Fibroblast of skin of left biceps (primary cell): ENCODE measurements at regions not wholly inside any gene's neighbourhood (a gene's known extent, or its start where the extent isn't known, plus 50 kb on each side); places are given as distances from the start of the nearest gene placed in this dataset.
A peak's percentile ranks its signal among the peaks of the same experiment; 100 is the strongest.

Experiments
- DNase-seq, 2 experiments: peaks; one replicate each; pipeline ENCODE4 v3.0.0-alpha.2; 2013; ENCODE audit warnings: low read depth in 2 of 2

DNA sequence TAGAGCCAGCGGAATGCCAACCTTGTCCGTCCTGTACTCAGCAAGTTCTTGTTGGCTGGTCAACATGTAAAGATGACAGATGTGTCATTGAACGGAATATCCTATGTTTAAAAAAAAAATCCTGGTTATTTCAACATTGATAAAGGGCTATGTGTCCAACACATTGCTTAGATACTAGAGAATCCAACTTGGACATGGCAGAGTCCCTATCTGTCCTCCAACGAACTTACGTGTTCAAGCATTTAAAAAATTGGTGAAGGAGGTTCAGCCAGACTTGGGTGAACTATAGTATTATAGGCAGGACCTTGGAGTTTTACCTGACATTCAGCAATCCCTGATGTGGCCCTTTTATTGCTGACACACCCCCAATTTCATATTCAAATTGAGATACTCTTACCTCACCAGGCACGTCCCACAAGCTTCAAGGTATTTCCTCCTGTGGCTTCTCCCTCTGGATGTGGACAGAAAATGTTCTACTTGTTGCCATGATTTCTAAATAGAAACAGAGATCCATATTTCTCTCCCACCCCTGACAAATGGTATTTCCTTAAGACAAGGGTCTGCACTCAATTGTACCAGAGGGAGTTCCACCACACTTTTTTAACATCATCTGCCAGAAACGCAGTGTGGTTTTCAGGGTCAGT, 207.7 kb upstream of the TPM1 start:
- no peak for DNase-seq

DNA sequence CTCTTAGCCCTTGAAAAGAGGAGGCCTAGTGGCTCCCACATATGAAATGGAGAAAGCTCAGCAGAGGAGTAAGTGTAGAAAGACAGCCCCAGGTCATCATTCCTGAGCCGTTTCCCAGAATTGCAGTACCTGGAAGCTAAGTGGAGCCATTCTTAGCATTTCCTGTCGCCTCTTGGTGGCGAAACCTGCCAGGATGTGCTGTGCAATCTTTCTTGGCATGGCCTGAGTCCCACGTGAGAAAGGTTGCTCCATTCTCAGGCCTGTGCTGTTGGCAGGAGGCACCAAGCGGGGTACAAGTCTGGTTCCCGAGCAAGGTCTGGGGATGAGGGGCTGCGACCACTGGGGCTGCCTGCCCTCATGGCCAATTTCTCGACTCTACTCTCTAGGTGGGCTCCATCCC, 207.2 kb upstream of the TPM1 start:
- no peak for DNase-seq

DNA sequence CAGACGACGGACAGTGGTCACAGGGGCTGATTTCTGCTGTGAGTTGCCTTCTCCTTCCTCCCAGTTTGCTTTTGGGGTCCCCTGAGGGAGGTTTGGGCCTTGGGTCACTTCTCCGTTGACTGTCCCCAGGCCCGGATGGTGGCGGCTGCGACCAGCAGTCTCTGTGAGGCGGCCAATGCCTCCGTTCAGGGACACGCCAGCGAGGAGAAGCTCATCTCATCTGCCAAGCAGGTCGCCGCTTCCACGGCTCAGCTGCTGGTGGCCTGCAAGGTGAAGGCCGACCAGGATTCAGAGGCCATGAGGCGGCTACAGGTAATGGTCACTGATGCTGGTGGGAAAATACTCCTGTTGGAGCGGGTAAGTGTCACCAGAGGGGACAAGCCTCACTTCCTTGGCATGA, 206.8 kb upstream of the TPM1 start:
- no peak for DNase-seq

DNA sequence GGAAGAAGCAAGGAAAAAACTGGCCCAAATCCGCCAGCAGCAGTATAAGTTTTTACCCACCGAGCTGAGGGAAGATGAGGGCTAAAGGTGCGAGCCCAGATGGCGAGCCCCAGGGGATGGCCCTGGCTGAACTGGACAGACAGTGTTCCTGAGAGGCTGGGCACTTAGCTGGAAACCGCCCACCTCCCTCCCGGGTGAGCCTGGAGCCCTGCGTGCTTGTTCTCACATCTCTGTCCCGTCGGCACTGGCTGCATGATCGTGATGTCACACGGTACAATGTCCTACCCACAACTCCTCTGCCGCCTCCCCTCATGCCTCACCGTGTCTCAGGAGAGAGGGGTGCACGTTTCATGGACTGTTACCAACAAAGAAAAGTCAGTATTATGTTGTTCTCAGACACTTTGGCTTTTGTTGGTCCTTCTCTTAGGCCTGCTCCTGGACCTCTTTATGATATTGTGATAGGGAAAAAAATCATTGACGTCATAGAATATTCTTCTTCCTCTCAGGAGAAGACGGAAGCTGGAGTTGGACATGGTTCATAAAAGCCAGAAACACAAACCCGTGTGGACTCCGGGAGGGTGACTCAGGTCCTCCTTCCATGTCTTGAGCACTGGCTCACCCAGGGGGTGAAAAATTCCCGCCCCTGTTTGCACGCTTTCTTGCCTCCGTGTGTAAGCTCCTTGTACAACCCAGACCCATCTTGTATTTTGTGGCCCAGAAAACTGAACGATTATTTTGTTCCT, 201.8 kb upstream of the TPM1 start:
- DNase-seq: no peak

DNA sequence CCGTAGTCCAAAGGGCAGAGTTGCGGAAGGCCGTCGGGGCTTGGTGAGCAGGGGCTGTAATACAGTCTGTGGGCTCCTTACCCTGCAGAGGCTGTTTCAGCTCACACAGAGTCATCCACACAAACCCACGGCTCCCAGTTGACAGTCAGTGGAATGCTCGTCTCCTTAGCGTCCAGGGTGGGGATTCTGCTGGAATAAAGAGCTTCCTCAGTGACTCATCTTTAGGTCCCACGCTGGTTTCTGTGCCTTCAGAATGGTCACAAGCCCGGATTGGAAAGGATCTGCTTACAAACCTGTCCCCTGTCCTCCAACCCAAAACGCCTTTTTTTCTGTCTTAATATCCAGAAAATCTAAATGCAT, 201.3 kb upstream of the TPM1 start:
- DNase-seq: no peak

DNA sequence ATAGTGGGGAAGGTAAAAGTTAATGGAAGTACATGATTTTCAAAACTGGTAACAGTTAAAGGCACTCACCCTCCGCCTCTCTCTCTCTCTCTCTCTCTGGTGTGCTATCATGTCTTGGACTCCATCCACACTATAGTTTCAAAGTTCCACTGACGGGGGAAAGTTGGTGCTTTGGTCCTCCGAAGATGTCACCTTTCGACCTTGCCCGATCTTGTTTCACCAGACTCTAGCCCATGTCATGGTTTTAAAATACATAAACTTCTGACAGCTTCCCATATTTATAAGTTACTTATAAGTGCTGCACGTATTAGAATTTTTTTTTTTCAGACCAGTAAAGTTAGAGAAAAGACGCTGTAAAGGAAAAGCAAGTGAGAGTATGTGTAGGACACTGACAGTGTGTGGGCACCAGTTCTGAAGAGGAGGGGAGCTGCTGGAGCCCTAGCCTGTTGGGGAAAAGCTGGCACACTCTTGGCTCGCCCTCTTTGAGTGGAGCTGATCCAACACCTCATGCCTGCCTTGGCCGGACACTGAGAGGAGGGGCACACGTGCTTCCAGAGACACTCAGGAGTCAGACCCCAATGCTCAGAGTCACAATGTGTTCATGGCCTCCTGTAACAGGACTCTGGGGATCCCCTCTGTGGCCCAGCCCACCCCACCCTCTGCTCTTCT, 200.5 kb upstream of the TPM1 start:
- no peak for DNase-seq

DNA sequence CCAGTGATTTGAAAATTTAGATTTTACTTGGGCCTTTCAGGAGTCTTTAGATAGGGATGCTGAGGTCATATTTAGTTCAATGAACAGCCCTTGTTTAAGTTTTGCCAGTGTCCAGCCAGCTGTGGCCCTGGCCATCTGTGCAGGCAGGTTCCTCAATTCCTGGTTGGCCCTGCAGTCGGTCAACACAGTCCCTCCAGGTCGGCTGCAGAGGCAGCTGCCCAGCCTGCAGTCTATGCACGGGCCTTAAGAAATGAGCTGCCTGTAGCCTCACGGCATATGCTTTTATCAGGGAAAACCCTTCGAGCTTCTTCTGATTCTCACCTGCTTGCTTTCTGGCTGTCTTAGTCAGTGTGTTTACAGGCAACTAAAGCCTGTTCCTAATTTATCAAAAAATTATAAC, 199.2 kb upstream of the TPM1 start:
- DNase-seq: no peak

DNA sequence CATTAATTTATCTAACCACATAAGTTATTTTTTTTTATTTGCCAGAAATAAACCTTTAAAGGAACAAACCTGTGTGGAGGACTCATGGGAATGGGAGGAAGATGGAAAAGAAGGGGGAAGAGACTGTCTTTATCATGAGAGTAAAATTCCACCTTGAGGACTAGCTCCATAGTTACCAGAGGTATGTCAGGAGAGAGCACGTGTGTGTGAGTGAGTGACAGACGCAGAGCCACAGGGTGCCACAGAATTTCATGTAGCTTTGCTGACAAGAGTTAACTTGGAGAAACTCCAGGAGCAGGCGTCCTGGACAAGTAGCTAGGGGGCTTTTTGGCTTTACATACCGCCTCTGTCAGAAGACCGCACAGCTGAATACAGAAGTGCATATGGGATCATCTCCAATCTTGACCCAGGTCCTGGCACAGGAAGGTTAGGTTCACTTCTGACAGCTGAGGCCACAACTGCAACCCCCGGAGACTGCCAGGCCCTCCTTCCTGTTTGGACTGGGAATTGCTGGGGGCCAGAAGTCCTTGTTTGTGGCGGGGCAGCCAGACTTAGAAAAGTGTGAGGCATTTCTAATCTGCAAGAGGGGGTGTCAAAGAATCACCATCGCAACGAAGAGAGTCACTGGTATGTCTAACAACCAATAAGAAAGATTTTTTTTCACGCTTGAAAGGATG, 197.8 kb upstream of the TPM1 start:
- DNase-seq: no peak

DNA sequence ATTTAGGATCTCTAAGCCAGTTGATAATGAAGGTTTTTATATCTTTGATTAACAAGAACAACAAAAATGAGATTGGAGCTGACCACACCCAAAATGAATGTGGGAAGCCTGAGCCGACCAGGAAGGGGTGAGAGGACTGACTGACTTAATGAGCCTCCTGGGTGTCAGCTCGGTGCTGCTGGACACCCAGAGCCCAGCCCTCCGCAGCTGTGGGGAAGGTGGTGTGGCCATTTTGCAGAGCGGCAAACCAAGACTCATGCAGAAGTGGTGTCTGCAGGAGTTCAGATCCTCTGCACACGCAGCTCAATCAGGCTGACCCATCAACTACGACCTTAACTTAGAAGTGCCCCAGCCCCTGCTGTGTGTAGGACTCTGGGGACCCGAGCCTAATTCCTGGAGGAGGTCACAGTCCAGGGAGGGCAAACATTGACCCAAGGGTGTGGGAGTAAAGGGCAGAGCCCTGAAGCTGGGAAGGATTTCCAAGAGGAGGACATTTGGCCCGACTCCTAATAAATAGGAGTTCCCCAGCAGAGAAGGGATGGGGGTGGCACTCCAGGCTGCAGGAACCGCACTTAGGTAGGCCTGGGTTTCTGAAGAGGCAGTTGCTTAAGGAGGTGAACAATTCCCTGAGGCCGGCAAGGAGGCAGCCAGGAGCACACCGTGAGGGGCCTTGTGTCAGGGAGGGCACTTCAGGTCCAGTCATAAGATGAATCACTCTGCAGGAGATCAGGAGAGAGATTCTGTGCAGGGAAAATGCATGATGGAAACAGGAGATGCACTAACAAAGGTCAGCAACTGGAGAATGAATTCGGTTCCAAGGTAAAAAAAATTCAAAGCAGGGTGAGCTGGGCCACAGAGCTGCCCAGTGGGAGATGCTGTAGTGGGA, 197.1 kb upstream of the TPM1 start:
- DNase-seq: no peak

DNA sequence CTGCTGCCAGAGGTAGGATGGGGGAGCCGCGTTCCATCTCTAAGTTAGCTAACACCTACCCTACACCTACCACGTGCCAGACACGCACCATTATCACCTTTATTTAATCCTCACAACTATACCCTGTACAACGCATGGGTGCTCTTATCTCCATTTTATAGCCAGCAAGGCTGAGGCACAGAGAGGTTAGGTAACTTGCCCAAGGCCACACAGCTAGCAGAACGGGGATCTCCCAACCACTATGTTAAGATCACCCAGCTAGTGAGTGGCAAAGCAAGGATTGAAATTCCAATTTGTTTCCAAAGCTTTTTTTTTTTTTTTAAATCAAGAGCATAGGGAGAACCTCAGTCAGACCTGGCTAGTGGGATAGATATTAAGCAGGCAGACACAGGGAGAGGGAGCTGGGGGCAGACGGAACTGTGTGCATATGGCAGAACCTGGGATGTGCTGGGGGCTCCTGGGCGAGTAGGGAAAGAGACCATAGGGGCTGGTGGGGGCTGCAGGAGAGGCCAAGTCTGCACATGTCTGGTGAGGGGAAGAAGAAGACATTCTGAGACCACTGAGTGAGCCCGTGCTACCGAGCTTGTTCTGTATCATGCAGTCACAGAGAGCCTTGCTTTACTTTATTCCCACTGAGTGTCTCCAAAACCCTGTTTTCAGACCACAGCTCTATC, 196.3 kb upstream of the TPM1 start:
- no peak for DNase-seq

DNA sequence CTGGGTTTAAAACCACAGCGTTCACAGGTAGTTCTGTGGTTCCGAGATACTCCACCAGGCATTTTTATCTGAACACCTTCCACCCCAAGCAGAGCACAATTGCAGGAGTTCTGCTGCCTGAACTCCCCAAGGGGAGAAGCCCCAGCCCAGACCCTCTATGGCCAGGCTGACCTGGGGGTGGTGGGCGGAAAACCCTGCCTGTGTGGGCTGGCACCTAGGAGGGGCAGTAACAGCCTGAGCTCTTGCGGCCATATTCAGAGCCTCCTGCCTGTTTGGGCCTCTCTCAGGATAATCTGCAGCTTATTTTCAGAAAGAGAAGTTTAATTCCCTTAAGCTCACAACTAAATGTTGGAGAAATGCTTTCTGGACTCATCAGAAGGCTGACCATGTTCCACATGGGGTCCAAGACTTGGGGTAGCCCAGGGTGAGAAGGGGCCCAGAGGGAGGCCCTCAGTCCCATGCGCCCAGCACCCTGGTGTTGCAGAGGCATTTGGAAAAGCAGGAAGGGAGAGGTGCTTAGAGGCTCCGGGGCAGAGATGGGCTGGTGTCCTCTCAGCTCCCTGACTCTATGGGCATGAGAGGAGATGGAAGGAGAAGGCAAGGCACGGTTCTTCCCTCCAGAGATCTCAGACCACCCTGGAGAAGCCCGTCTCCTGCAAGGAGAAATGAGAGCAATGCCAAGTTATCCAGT, 195.6 kb upstream of the TPM1 start:
- no peak for DNase-seq

DNA sequence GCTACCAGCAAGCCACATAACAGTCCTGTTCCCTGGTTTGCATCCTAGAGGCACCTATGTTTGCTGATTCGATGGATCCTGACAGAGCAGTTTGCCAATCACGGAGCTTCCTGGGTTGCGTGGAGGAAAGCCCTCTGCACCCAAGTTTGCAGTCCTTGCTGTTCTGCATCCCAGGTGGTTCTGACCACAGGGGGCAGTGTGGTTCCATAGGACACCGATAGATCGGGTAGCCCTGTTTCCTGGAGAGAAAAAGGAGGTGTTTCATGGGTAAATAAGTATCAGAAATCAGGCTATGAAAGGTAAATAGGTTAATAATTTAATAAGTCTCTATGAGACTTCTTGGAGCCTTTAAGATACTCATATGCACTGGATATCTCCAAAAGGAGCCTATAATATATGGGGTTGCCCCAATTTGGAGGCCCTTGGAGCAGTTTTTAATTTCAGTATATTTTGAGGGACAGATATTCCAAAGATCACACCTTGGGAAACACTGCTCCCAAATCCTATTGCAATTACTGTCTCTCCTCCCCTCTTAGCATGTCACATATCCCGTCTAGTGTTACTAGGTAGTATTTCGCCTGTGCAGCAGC, 194.6 kb upstream of the TPM1 start:
- no peak for DNase-seq

DNA sequence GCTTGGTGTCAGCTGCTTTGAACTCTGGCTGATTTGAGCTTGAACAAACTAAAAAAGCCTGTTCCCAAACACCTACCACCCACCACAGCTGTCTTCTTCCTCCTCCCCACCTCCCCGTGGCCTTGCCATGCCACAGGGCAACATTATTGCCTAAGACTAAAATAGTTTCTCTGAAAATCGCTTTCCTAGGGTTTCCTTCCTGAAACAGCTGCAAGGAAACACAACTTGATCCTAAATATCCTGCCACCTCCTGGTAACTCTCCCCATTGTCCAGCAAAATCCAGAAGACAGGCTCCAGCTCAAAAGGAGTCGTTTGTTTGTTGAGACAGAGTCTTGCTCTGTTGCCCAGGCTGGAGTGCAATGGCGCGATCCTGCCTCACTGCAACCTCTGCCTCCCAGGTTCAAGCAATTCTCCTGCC, 193.9 kb upstream of the TPM1 start:
- no peak for DNase-seq

DNA sequence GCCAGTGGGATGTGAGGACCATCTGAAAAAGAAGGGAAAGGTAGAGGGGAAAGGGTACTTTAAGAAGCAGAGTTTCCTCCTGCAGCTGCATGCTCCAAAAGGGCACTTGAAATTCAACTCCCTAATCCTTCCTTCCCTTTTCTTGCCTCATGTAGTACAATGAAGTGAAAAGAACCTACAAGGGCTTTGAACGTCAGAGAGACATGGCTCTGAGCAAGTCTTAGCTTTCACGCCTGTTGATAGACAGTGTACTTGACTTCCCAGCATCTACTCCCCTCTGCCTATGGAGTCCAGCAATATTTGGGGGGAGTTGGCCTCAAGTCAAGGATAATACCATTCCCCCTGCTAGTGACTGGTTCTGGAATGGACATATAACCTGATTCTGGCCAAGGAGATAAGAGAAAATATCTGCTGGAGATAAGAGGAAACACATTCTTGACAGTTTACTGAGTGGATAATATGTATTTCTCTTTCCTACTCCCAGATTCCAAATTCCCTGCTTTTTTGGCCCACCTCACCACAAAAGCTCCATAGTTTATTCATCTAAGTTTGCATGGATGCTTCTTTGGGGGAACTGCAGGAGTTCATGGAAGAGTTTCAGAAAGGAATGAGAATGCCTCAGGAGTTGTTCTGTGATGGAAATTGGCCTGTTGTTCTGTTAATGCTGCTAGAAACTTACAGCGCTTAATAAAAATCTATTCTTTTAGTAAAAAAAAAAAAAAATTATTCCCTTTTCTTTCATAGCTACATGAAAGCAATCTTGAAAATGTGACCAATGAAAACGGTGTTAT, 193.0 kb upstream of the TPM1 start:
- DNase-seq: no peak

DNA sequence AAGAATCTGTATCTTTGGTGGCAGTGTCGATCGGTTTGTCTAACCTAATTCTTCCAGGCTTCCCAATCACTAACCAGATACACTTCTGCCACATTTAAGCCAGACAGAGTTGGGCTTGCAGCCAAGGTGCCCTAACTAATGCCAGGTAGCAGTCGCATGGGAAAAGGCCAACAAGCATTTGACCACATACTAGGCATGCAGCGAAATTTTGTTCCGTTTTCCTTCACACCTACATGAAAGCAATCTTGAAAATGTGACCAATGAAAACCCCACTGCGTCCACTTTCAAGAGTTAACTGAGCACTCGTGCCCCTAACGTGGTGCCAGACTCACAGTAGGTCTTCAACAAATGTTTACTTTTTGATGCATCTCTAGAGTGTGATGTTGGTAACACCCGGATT, 192.2 kb upstream of the TPM1 start:
- DNase-seq: no peak

DNA sequence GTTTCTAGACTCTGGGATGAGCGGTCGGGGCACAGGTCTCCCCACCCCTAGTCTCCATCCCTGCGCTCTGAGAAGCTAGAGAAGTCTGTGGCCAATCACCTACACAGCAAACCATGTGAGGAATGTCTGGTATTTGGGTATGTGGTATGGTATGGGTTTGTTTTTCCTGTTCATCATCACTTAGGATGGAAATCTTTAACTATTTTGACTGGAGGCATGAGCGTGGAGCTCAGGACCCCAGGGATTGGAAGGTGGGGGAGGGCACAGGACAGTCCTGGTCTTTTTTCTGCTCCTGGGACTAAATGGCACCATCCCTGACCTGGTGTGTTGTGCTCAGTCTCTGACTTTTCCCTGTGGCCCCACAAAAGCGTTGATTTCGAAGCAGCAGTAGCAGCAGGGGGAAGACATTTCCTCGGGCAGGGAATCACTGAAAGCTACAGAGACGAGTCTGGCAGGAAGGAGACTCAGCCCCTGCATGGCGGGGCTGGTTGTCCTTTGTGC, 191.7 kb upstream of the TPM1 start:
- DNase-seq: peak; percentile 79 to 82

DNA sequence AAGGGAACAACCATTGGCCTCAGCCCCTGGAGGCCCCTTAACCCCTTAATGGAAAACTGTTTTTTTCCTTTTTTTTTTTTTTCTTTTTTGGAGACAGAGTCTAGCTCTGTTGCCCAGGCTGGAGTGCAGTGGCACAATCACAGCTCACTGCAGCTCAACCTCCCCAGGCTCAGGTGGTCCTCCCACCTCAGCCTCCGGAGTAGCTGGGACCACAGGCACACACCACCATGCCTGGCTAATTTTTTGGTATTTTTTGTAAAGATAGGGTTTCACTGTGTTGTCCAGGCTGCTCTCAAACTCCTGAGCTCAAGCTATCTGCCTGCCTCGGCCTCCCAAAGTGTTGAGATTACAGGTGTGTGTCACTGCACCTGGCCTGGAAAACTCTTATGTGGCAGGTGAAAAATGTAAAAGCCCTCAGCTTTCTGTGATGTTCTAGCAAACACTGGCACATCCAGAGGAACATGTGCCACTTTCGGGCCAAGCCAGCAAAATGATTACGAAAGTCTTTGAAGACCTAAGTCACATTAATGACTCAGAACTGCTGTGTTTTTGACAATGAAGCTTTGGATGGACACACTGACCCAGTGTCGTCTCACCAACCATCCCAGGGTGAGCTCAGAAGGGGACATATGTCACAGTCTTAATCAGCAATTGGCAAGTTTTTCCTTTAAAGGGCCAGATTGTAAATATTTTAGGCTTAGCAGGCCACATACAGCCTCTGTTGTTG, 189.3 kb upstream of the TPM1 start:
- no peak for DNase-seq

DNA sequence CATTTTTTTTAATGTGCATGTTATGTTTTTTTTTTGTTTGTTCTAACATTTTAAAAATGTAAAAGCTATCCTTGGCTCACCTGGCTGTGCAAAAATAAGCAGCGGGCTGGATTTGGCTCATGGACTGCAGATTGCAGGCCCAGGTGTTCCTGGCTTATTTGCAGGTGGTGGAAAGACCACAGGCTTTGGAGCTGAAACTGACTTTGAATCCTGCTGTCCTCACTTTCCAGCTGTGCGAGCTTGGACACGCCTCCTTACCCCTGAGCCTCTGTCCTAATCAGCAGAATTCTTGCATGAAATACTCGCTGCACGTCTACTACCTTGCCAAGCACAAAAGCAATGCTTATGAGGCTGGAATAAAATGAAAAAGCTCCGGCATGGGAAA, 188.7 kb upstream of the TPM1 start:
- no peak for DNase-seq
